ENCODE measurements at regions not wholly inside any gene's neighbourhood (a gene's known extent, or its start where the extent isn't known, plus 50 kb on each side); places are given as distances from the start of the nearest gene placed in this dataset.
A peak's percentile ranks its signal among the peaks of the same experiment; 100 is the strongest.

DNA sequence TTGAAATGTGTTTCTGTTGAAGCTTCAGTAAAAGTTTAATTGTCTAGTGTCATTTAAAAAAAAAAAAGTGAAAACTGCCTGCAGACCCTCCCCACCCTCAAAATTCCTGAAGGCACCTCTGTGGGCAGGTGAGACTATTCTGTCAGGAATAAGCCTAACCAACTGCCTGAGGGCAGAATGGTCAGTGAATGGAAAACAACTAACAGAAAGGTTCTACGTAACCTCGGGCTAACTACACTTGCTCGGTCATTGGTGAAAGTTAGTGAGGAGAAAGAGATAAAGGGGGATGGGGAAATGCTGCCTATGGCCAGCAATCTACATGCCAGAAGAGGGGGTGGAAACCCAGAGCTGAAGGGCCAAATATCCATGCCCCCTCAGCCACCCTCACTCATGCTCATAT lies 108.6 kb upstream of the SLC24A5 start:
- WGBS = 93% methylated on average over 3 of the region's 3 CpGs
- H3K27ac ChIP-seq (ENCODE audit: low read depth in 1 of 2, low read length in 1 of 2) = no peak overlapping the region

DNA sequence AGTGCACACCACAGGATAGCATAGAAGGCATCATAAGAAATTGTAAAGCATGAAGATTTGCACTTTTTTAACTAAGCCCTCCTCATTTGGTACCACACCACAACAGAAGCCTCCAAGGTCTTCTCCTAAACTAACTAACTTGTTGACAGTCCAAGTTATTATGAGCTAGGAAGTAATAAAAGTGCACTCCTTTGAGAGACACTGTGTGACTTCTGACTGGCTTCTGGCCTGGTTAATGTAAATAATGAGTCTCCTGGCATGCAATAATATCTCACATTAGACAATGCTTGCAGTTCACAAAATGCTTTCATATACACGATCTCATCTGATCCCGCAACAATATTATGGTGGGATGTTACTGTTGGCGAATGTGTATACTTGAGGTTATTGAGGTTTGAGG lies 103.9 kb upstream of the SLC24A5 start:
- H3K4me3 ChIP-seq (ENCODE audit: low read length in 2 of 2) = no peak overlapping the region
- no peaks in the 10 kb centered on the region for H3K27me3 ChIP-seq (ENCODE audit: control insufficient read depth in 2 of 2, insufficient read depth in 1 of 2, low read length in 1 of 2)
- no peak for DNase-seq (ENCODE audit: low read depth in 6 of 9, low spot score in 9 of 9)
- no peaks in the 10 kb centered on the region for H3K36me3 ChIP-seq (ENCODE audit: control insufficient read depth in 2 of 2, insufficient read depth in 2 of 2, low read length in 1 of 2)
- 95% methylated on average over 3 of the region's 3 CpGs for WGBS
- H3K4me1 ChIP-seq (ENCODE audit: control insufficient read depth in 2 of 2, insufficient read depth in 2 of 2, low read length in 2 of 2) = no peaks in the 10 kb centered on the region
- H3K27ac ChIP-seq (ENCODE audit: low read depth in 1 of 2, low read length in 1 of 2) = no peak overlapping the region
- H3K9me3 ChIP-seq (ENCODE audit: control insufficient read depth in 2 of 2, insufficient read depth in 1 of 2, low read length in 1 of 2) = no peaks in the 10 kb centered on the region

More for the DNA sequence above, 108.6 kb upstream of the SLC24A5 start:
- H3K9me3 ChIP-seq (ENCODE audit: control insufficient read depth in 2 of 2, insufficient read depth in 1 of 2, low read length in 1 of 2) = no peaks in the 10 kb centered on the region
- DNase-seq (ENCODE audit: low read depth in 6 of 9, low spot score in 9 of 9) = no peak
- H3K36me3 ChIP-seq (ENCODE audit: control insufficient read depth in 2 of 2, insufficient read depth in 2 of 2, low read length in 1 of 2) = no peaks in the 10 kb centered on the region
- H3K4me1 ChIP-seq (ENCODE audit: control insufficient read depth in 2 of 2, insufficient read depth in 2 of 2, low read length in 2 of 2) = no peaks in the 10 kb centered on the region
- H3K4me3 ChIP-seq (ENCODE audit: low read length in 2 of 2) = no peak overlapping the region
- no peaks in the 10 kb centered on the region for H3K27me3 ChIP-seq (ENCODE audit: control insufficient read depth in 2 of 2, insufficient read depth in 1 of 2, low read length in 1 of 2)

DNA sequence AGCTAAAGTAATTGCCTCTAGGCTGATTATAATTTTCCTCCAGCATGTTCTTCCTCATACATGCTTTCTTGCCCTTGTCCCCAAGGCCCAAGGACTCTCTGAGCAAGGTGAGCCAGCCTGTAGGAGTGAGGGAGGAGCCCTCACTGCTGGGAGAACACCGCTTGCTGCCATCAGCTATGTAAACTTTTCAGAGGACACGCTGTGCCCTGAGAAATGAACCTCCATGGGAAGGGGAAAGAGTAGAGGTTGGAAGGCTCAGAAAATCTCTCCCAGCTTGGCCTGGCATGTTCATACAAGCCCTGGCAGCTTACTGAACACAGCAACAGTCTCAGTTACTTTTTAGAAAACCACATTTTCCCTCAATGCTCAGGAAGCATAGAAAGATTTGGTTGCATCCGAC lies 103.0 kb upstream of the SLC24A5 start:
- WGBS = 91% methylated on average over 3 of the region's 3 CpGs
- H3K27me3 ChIP-seq (ENCODE audit: control insufficient read depth in 2 of 2, insufficient read depth in 1 of 2, low read length in 1 of 2) = no peaks in the 10 kb centered on the region
- H3K27ac ChIP-seq (ENCODE audit: low read depth in 1 of 2, low read length in 1 of 2) = peak overlapping the region in 1 of 2 donors; percentile 32
- no peaks in the 10 kb centered on the region for H3K4me1 ChIP-seq (ENCODE audit: control insufficient read depth in 2 of 2, insufficient read depth in 2 of 2, low read length in 2 of 2)
- H3K36me3 ChIP-seq (ENCODE audit: control insufficient read depth in 2 of 2, insufficient read depth in 2 of 2, low read length in 1 of 2) = no peaks in the 10 kb centered on the region
- H3K4me3 ChIP-seq (ENCODE audit: low read length in 2 of 2) = no peak overlapping the region
- no peaks in the 10 kb centered on the region for H3K9me3 ChIP-seq (ENCODE audit: control insufficient read depth in 2 of 2, insufficient read depth in 1 of 2, low read length in 1 of 2)
- DNase-seq (ENCODE audit: low read depth in 6 of 9, low spot score in 9 of 9) = peak in 1 of 9 donors; percentile 5

DNA sequence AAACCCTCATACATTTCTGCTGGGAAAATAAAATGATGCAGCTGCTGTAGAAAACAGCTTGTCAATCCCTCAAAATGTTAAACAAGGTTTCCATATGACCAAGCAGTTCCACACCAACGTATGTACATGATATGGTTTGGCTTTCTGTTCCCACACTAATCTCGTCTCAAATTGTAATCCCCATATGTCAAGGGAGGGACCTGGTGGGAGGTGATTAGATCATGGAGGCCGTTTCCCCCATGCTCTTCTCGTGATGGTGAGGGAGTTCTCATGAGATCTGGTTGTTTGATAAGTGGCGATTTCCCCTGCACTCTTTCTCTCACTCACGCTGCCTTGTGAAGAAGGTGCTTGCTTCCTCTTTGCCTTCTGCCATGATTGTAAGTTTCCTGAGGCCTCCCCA lies 100.6 kb upstream of the SLC24A5 start:
- Histone ChIP-seq H3K9me3 (ENCODE audit: control insufficient read depth in 2 of 2, insufficient read depth in 1 of 2, low read length in 1 of 2) (no peaks in the 10 kb centered on the region), H3K36me3 (ENCODE audit: control insufficient read depth in 2 of 2, insufficient read depth in 2 of 2, low read length in 1 of 2) (no peaks in the 10 kb centered on the region), H3K4me1 (ENCODE audit: control insufficient read depth in 2 of 2, insufficient read depth in 2 of 2, low read length in 2 of 2) (no peaks in the 10 kb centered on the region), H3K27ac (ENCODE audit: low read depth in 1 of 2, low read length in 1 of 2) (no peak overlapping the region), H3K27me3 (ENCODE audit: control insufficient read depth in 2 of 2, insufficient read depth in 1 of 2, low read length in 1 of 2) (no peaks in the 10 kb centered on the region), H3K4me3 (ENCODE audit: low read length in 2 of 2) (no peak overlapping the region)
- no peak for DNase-seq (ENCODE audit: low read depth in 6 of 9, low spot score in 9 of 9)
- 45% methylated on average over 6 of the region's 6 CpGs for WGBS

DNA sequence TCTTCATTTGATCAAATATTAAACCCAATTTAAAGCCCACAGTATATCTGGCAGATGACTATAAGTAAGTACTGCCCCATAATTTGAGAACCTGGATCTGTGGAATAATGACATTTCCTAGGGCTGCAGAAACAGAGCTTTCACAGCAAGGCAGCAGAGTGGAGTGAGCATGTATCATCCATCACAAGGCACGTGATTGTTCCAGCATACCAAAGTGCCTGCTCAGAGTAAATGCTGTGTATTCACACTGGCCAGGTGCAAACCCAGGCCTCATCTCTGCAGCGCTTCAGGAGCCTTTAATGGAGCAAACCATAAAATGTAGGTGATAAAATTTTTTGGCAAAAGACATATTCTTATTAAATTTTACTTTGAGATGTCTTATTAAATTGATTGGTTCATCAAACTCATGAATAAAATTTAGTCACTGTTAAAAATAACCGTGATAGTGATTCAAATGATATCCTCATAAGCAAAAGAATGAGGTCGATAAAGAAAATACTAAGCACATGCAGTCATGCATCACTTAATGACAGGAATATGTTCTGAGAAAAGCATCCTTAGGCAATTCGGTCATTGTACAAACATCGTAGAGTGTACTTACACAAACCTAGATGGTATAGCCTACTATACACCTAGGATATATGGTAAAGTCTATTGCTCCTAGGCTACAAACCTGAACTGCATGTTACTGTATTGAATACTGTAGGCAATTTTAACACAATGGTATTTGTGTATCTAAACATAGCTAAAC lies 99.3 kb upstream of the SLC24A5 start:
- no peak overlapping the region for H3K4me3 ChIP-seq (ENCODE audit: low read length in 2 of 2)
- no peaks in the 10 kb centered on the region for H3K4me1 ChIP-seq (ENCODE audit: control insufficient read depth in 2 of 2, insufficient read depth in 2 of 2, low read length in 2 of 2)
- H3K27ac ChIP-seq (ENCODE audit: low read depth in 1 of 2, low read length in 1 of 2) = no peak overlapping the region
- no peaks in the 10 kb centered on the region for H3K27me3 ChIP-seq (ENCODE audit: control insufficient read depth in 2 of 2, insufficient read depth in 1 of 2, low read length in 1 of 2)
- H3K36me3 ChIP-seq (ENCODE audit: control insufficient read depth in 2 of 2, insufficient read depth in 2 of 2, low read length in 1 of 2) = no peaks in the 10 kb centered on the region
- WGBS = 95% methylated on average over 6 of the region's 6 CpGs
- DNase-seq (ENCODE audit: low read depth in 6 of 9, low spot score in 9 of 9) = no peak
- H3K9me3 ChIP-seq (ENCODE audit: control insufficient read depth in 2 of 2, insufficient read depth in 1 of 2, low read length in 1 of 2) = no peaks in the 10 kb centered on the region

DNA sequence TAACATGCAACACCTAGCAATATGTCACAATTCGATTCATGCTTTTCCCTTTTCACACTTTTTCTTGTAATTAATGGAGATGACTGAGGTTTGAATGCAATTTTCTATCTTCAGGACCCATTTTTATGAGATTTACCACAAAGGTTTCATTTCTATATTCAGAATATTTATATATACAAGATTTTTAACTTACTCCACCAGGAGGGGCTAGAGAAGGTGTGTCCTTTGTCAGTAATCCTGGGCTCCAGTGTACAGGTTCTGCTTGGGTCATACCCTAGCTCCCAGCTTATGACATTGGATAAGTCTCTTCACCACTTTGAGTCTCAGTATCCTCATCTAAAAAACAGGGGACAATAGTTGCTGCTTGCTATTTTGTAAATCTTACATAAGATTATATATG lies 95.7 kb upstream of the SLC24A5 start:
- no peak overlapping the region for H3K4me3 ChIP-seq (ENCODE audit: low read length in 2 of 2)
- no peak overlapping the region for H3K27ac ChIP-seq (ENCODE audit: low read depth in 1 of 2, low read length in 1 of 2)
- no peak for DNase-seq (ENCODE audit: low read depth in 6 of 9, low spot score in 9 of 9)
- no peaks in the 10 kb centered on the region for H3K9me3 ChIP-seq (ENCODE audit: control insufficient read depth in 2 of 2, insufficient read depth in 1 of 2, low read length in 1 of 2)
- no peaks in the 10 kb centered on the region for H3K4me1 ChIP-seq (ENCODE audit: control insufficient read depth in 2 of 2, insufficient read depth in 2 of 2, low read length in 2 of 2)
- WGBS = 86% methylated on average over 1 of the region's 1 CpG
- no peaks in the 10 kb centered on the region for H3K27me3 ChIP-seq (ENCODE audit: control insufficient read depth in 2 of 2, insufficient read depth in 1 of 2, low read length in 1 of 2)
- no peaks in the 10 kb centered on the region for H3K36me3 ChIP-seq (ENCODE audit: control insufficient read depth in 2 of 2, insufficient read depth in 2 of 2, low read length in 1 of 2)

DNA sequence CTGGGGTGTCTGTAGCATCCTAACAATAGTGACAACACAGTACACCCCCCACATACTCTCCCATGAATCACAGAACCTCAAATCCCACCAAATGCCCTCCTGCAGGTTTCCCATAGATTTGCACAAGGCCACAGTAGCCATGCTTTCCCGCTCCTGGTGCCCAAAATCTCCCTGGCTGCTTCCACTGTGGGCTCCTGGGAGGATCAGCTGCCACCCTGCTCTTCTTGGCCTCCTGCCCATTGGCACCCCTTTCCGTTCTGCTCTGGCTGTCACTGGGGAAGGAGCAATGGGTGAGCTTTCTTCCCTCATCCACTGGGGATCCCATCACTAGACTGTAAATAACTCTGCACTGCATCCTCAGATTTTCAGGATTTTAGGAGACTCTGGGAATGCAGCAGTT lies 92.1 kb upstream of the SLC24A5 start:
- WGBS = 95% methylated on average over 2 of the region's 2 CpGs
- Histone ChIP-seq H3K36me3 (ENCODE audit: control insufficient read depth in 2 of 2, insufficient read depth in 2 of 2, low read length in 1 of 2) (no peaks in the 10 kb centered on the region), H3K9me3 (ENCODE audit: control insufficient read depth in 2 of 2, insufficient read depth in 1 of 2, low read length in 1 of 2) (no peaks in the 10 kb centered on the region), H3K4me3 (ENCODE audit: low read length in 2 of 2) (no peak overlapping the region), H3K27me3 (ENCODE audit: control insufficient read depth in 2 of 2, insufficient read depth in 1 of 2, low read length in 1 of 2) (no peaks in the 10 kb centered on the region), H3K27ac (ENCODE audit: low read depth in 1 of 2, low read length in 1 of 2) (no peak overlapping the region), H3K4me1 (ENCODE audit: control insufficient read depth in 2 of 2, insufficient read depth in 2 of 2, low read length in 2 of 2) (no peaks in the 10 kb centered on the region)
- no peak for DNase-seq (ENCODE audit: low read depth in 6 of 9, low spot score in 9 of 9)

DNA sequence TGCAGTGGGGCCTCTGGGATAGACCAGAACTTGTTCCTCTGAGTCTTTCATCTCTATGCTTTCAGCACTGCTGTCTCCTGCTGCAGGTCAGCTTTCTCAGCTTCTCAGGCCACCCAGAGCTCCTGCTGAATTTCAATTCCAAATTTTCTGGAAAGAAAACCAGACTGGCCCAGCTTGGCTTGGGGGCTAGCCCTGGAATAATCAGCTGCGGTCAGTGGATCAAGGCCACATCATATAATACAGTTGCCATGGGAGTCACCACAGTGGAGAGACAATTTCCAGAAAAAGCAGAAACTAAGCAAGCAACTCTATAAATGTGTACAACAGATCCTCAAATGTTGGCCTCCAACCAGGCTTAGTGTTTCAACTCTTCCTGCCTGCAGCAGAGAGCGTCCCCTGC lies 91.1 kb upstream of the SLC24A5 start:
- Histone ChIP-seq H3K4me3 (ENCODE audit: low read length in 2 of 2) (no peak overlapping the region), H3K36me3 (ENCODE audit: control insufficient read depth in 2 of 2, insufficient read depth in 2 of 2, low read length in 1 of 2) (no peaks in the 10 kb centered on the region), H3K9me3 (ENCODE audit: control insufficient read depth in 2 of 2, insufficient read depth in 1 of 2, low read length in 1 of 2) (no peaks in the 10 kb centered on the region), H3K27me3 (ENCODE audit: control insufficient read depth in 2 of 2, insufficient read depth in 1 of 2, low read length in 1 of 2) (no peaks in the 10 kb centered on the region), H3K27ac (ENCODE audit: low read depth in 1 of 2, low read length in 1 of 2) (no peak overlapping the region), H3K4me1 (ENCODE audit: control insufficient read depth in 2 of 2, insufficient read depth in 2 of 2, low read length in 2 of 2) (no peaks in the 10 kb centered on the region)
- no peak for DNase-seq (ENCODE audit: low read depth in 6 of 9, low spot score in 9 of 9)
- WGBS = 92% methylated on average over 2 of the region's 2 CpGs

DNA sequence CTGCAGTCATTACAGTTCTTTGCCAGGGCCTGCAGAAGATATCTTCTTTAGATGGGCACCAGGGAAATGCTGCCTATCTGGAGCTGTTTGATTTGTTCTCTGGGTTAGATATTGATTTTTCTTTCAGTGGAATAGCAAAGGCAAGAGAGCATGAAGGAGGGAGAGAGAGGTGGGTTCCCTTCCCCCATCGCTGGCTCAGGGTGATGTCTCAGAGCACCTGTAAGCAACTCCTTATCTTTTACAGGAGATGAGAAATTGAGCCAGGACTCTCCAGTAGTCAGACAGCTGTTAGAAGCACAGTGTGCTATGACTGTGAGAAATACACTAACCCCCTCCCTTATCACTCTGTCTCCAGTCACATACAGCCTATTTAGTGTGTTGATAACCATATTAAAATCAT lies 89.3 kb upstream of the SLC24A5 start:
- Histone ChIP-seq H3K27me3 (ENCODE audit: control insufficient read depth in 2 of 2, insufficient read depth in 1 of 2, low read length in 1 of 2) (no peaks in the 10 kb centered on the region), H3K4me1 (ENCODE audit: control insufficient read depth in 2 of 2, insufficient read depth in 2 of 2, low read length in 2 of 2) (no peaks in the 10 kb centered on the region), H3K9me3 (ENCODE audit: control insufficient read depth in 2 of 2, insufficient read depth in 1 of 2, low read length in 1 of 2) (no peaks in the 10 kb centered on the region), H3K27ac (ENCODE audit: low read depth in 1 of 2, low read length in 1 of 2) (no peak overlapping the region), H3K36me3 (ENCODE audit: control insufficient read depth in 2 of 2, insufficient read depth in 2 of 2, low read length in 1 of 2) (no peaks in the 10 kb centered on the region), H3K4me3 (ENCODE audit: low read length in 2 of 2) (no peak overlapping the region)
- no peak for DNase-seq (ENCODE audit: low read depth in 6 of 9, low spot score in 9 of 9)
- WGBS = 97% methylated on average over 1 of the region's 1 CpG
